ENCODE measurements at regions not wholly inside any gene's neighbourhood (a gene's known extent, or its start where the extent isn't known, plus 50 kb on each side); places are given as distances from the start of the nearest gene placed in this dataset.

- intact Hi-C loops (cut with micrococcal nuclease), result no loop called here
- no peak overlapping the region for H3K27ac Mint-ChIP-seq
- no CpG with 5 or more reads among the region's 2 CpGs for WGBS (ENCODE audit: insufficient coverage)
- Histone ChIP-seq H3K4me1 (ENCODE audit: control insufficient read depth in 1 of 2, insufficient read depth in 2 of 2, low read length in 2 of 2) (no peaks in the 10 kb centered on the region), H4K20me1 (ENCODE audit: insufficient read depth, low read length) (no peaks in the 10 kb centered on the region), H3K9me3 (replicated peaks in 1 of 2; ENCODE audit: control insufficient read depth in 1 of 2, insufficient read depth in 1 of 2, low read length in 2 of 2) (peaks cover 10 to 19% of the 10 kb centered on the region in 2 donors), H3K4me3 (replicated peaks in 1 of 3; ENCODE audit: low read depth in 2 of 3, low read length in 3 of 3) (no peak overlapping the region), H3K27ac (ENCODE audit: low read depth in 1 of 2, low read length in 2 of 2) (no peak overlapping the region), H3K9ac (ENCODE audit: insufficient read depth, low read length, poor library complexity, severe bottlenecking) (no peak overlapping the region), H2AFZ (ENCODE audit: insufficient read depth, low read depth, low read length, poor library complexity, severe bottlenecking) (no peak overlapping the region), H3K36me3 (replicated peaks in 1 of 2; ENCODE audit: control insufficient read depth in 1 of 2, insufficient read depth in 2 of 2, low read length in 2 of 2) (no peaks in the 10 kb centered on the region), H3K79me2 (ENCODE audit: insufficient read depth, low read length) (no peaks in the 10 kb centered on the region), H3K4me2 (replicated peaks; ENCODE audit: extremely low read depth, low read length, poor library complexity, severe bottlenecking) (no peak overlapping the region), H3K27me3 (ENCODE audit: control insufficient read depth in 2 of 2, insufficient read depth in 2 of 2, low read length in 2 of 2) (no peaks in the 10 kb centered on the region)
- H3K4me1 Mint-ChIP-seq, result no peaks in the 10 kb centered on the region
- H3K27me3 Mint-ChIP-seq (ENCODE audit: low read depth in 3 of 3), result no peaks in the 10 kb centered on the region
- DNase-seq, result no peak
- no peak for TF ChIP-seq CTCF (IDR thresholded peaks at IDR 0.05)
- peaks cover 4 to 11% (median 6%) of the 10 kb centered on the region in 7 donors for H3K9me3 Mint-ChIP-seq
- no peaks in the 10 kb centered on the region for H3K36me3 Mint-ChIP-seq
- no peak overlapping the region for H3K4me3 Mint-ChIP-seq
Measured at GRCh38 chr13:34391076-34391475, 551.0 kb upstream of the NBEA start.

- Histone ChIP-seq H4K20me1 (ENCODE audit: insufficient read depth, low read length) (no peaks in the 10 kb centered on the region), H3K27me3 (ENCODE audit: control insufficient read depth in 2 of 2, insufficient read depth in 2 of 2, low read length in 2 of 2) (no peaks in the 10 kb centered on the region), H2AFZ (ENCODE audit: insufficient read depth, low read depth, low read length, poor library complexity, severe bottlenecking) (no peak overlapping the region), H3K9ac (ENCODE audit: insufficient read depth, low read length, poor library complexity, severe bottlenecking) (no peak overlapping the region), H3K27ac (ENCODE audit: low read depth in 1 of 2, low read length in 2 of 2) (no peak overlapping the region), H3K79me2 (ENCODE audit: insufficient read depth, low read length) (no peaks in the 10 kb centered on the region), H3K4me1 (ENCODE audit: control insufficient read depth in 1 of 2, insufficient read depth in 2 of 2, low read length in 2 of 2) (no peaks in the 10 kb centered on the region), H3K36me3 (replicated peaks in 1 of 2; ENCODE audit: control insufficient read depth in 1 of 2, insufficient read depth in 2 of 2, low read length in 2 of 2) (no peaks in the 10 kb centered on the region), H3K4me3 (replicated peaks in 1 of 3; ENCODE audit: low read depth in 2 of 3, low read length in 3 of 3) (no peak overlapping the region), H3K9me3 (replicated peaks in 1 of 2; ENCODE audit: control insufficient read depth in 1 of 2, insufficient read depth in 1 of 2, low read length in 2 of 2) (peaks cover 0 to 1% of the 10 kb centered on the region in 2 donors), H3K4me2 (replicated peaks; ENCODE audit: extremely low read depth, low read length, poor library complexity, severe bottlenecking) (no peak overlapping the region)
- no peak for DNase-seq
- Mint-ChIP-seq H3K4me1 (no peaks in the 10 kb centered on the region), H3K27ac (no peak overlapping the region), H3K36me3 (no peaks in the 10 kb centered on the region), H3K9me3 (peaks cover 0 to 6% (median 4%) of the 10 kb centered on the region in 7 donors), H3K4me3 (no peak overlapping the region), H3K27me3 (ENCODE audit: low read depth in 3 of 3) (no peaks in the 10 kb centered on the region)
- TF ChIP-seq CTCF (IDR thresholded peaks at IDR 0.05), result no peak
- intact Hi-C loops (cut with micrococcal nuclease), result no loop called here
- WGBS (ENCODE audit: insufficient coverage), result no CpG with 5 or more reads among the region's 1 CpG
Measured at GRCh38 chr13:34401696-34402095, 540.4 kb upstream of the NBEA start.
